Dermis microvascular lymphatic vessel endothelial cell (primary cell): ENCODE measurements at regions not wholly inside any gene's neighbourhood (a gene's known extent, or its start where the extent isn't known, plus 50 kb on each side); places are given as distances from the start of the nearest gene placed in this dataset.
A peak's percentile ranks its signal among the peaks of the same experiment; 100 is the strongest.

Source experiments
- DNase-seq, 2 donors: peaks; one replicate each; pipeline versions ENCODE4 v3.0.0 to v3.0.0-alpha.2; 2010; ENCODE audit warnings: low read depth in 2 of 2

DNA sequence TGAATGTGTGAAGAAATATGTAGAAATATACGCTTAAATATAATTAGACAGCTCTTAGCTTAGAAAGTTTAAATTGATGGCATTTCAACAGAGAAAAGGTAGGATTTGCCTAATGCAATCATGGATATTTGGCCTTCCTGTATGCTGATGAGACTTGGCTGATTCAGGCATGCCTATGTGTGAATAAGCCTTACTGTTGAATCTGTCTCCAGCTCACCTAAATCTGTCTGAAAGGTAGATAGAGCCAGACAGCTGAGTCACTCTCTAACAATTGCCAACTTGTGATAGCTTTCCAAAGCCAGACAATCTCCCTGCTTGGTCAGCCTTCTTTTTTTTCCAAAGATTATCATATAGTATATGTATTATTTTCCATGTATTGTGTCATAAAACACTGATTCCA, 92.8 kb upstream of the FLRT2 start:
- DNase-seq = peak; percentile 73 to 95

DNA sequence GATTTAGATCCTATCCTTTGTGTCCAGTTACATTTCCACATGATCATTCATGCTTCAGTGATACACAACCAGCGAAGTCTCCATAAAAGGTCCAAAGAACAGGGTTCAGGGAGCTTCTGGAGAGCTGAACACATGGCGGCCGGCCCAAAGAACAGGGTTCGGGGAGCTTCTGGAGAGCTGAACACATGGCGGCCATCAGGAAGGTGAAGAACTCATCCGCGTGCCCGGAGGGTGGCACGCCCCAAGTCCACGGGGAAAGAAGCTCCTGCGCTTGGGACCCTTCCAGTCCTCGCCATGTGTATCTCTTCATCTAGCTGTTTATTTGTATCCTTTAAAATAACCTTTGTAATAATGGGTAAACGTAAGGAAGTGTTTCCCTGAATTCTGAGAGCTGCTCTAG, 91.9 kb upstream of the FLRT2 start:
- DNase-seq = no peak

DNA sequence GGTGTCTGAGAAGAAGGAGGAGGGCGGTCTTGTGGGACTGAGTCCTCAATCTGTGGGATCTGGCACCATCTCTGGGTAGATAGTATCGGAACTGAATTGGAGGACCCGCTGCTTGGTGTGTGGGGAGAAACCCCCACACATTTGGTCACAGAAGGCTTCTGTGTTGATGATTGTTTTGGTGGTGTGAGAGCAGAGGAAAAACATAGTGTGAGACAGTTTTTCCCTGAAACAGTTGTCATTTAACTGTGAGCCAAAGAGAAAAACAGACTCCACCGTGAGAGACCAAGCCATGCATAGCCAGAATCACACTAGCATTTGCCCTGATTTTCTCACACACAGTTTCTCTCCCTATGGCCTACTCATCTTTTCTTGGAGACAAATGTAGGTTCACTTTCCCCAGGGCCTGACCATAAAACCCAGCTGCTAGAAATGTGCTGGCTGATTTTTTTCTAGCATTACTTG, 91.4 kb upstream of the FLRT2 start:
- DNase-seq = no peak

DNA sequence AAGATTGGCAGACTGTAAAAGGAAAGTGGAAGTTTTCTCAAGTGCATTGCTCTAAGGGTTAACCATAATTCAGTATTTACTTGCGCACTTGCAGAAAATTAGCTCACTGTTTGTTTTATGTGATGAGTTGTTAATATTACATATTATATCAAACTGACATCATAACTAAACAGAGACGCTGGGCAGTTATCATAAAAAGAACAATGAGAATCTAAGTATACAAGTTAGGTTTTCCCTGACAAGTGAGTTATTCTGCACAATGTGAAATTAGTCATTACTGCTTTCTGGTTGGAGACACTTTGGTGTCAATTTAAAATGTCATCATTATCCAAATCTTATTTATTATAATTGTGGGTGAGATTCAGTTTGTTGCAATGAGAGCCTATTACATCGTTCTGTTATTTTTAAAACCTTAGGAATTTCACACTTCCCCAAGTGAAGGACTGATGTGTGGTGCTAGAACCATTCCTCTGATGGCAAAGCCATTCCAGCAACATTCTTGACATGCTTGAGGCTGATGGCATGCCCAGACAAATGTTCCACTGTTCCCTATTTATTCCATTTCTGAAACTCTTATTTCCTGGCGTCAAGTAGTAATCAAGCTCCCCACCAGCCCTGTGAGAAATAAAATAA, 90.1 kb upstream of the FLRT2 start:
- DNase-seq = peak in 1 of 2 donors; percentile 67

DNA sequence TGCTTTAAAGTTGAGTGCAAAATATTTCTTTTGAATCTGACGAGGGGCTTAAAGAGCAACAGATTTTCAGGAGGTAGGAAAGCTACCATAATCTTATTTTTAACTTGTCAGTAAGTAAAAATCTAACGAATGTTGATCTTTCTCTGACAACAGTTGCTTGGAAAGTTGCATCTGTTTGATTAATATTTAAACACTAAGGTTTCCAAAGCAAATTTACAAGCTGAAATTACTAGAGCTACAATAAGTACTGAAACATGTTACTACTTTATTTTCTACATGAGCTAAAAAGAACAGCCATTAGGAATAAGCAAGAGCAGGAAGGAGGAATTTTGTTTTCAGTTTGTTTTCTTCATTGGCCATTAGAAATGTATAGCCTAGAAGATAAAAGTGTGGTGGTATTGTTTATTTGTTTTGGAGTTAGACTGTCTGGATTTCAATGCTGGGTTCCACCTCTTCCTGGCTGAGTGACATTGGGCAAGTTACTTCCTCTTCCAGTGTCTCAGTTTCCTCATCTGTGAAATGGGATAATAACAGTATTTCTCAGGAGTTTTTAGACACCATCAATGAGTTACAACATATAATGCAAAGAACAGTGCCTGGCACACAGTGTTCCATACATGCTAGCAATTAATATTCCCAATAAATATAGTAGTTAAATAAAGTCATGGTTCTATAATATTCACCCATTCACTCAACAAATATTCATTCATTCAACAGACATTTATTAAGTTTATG, 87.9 kb upstream of the FLRT2 start:
- no peak for DNase-seq

DNA sequence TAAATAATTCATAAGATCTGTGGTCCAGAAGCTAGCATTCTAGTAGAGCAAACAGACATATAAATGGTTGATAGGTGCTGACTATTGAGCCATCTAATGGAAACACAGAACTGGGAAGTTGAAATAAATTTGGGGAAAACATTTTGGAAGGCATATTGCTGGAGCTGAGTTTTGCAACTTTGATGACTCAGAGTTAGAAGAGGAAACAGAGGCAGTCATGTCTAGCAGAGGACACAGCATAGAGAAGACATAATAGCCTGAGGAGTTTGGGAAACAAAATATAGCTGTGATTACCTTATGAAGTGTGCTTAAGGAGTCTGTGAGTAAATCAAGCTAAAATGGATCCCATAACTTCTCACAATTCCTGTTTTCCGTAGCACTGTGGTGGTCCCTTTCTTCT, 86.9 kb upstream of the FLRT2 start:
- no peak for DNase-seq

DNA sequence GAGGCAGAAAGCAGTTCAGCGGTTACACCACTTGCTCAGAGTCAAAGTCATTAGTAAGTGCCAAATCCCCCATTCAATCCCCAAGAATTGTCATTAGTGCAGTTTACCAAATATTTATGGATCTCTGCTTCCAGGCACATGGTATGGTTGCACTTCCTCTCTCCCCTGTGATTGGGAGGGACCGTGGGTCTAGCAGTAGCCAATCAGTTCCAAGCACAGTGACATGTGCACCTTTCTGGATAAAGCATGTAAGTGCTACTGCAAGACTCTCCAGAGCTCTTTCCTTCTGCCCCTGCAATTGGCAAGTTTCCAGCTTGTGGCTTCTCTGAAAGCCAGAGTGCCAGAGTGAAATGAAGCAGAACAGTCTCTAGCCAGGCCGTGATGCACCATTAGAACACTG, 85.3 kb upstream of the FLRT2 start:
- DNase-seq = peak in 1 of 2 donors; percentile 18

DNA sequence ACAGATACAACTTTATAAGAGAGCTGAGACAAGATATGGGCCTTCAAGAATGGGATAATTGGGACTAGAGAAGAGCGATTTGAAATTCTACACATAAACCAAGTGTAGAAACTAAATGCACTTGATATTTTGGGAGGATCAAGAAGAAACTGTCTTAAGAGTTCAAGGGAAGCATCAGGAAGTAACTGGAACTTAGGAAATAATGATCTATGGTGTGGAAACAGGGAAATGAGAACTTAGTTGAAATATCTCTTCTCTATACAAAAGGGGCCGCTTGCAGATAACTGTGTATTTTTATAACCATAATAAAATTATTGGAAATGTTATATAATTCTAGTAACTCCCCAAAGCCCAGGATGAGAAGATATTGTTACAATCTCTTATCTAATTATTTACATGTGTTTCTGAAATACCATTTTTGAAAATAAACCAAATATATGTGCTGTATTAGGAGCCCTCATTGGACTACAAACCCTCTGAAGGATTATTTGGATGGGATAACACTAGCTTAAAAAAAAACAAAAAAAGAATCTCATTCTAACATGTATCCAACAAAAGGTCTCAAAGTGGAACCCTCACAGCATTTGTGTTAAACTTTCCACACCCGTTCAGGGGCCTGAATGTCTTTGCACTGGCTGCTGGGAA, 84.7 kb upstream of the FLRT2 start:
- DNase-seq = no peak

DNA sequence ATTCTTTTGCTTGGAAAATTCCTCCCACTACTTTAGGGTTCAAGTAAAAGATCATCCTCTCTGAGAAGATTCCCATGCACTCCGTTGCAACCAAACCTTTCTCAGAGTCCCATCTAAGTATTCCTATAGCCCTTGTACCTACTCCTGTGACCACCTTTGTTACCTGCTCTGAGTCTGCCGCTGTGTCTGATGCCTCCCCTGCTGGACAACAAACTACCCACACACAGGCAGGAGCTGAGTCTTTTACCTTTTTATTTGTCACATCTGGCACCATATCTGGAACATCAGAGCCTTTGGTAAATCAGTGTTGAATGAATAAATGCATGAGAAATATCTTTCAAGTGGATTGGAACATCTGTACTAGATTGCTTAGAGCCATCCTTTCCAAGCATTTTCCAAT, 82.1 kb upstream of the FLRT2 start:
- DNase-seq = no peak

DNA sequence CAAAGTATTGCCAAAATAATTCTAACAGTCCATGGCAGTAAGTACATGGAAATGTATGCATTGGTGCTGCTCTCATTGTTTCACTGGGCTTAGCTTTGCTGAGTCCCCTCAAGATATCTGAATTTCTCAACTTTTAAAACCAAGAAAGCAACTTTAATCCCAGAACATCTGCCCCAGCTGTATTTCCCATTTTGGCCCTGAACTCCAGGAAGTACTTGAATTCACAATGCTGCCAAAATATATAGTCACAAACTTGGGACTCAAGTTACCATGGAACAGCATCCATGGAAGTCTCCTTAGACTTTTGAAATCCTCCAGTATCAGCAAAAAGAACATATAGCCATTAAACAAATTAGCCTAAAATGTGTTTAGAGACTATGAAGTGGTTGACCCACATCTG, 78.5 kb upstream of the FLRT2 start:
- no peak for DNase-seq

GRCh38 chr14:85453401-85454225, 76.3 kb upstream of the FLRT2 start:
- no peak for DNase-seq

GRCh38 chr14:85454226-85454813, 75.6 kb upstream of the FLRT2 start:
- DNase-seq = no peak

DNA sequence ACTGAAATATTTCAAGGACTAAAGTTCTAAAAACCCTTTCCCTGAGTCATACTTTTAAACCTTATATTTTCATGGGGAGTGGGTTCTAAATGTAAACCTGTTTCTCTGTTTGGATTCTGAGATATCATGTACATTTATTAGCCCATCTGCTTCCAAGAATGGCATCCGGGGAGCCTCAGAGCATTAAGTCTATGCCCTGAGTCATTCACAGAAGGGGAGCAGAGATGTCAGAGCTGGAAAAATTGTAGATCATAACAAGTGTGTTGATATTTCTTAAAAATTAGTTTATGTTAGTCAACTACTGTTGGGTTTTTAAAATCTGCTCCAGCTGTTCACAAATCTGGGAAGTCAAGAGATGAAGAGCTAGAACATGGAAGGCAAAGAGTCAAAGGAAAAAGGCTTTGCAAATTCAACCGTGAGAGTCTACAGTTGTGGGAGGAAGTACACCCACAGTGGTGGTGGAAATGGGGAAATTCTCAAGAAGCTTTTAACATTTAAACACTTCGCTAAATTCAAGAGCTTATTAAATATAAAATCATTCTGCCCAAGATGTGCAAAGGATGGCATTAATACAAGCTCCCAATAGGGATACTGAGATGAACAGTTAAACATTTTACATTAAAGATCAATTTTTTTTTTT, 70.5 kb upstream of the FLRT2 start:
- no peak for DNase-seq

DNA sequence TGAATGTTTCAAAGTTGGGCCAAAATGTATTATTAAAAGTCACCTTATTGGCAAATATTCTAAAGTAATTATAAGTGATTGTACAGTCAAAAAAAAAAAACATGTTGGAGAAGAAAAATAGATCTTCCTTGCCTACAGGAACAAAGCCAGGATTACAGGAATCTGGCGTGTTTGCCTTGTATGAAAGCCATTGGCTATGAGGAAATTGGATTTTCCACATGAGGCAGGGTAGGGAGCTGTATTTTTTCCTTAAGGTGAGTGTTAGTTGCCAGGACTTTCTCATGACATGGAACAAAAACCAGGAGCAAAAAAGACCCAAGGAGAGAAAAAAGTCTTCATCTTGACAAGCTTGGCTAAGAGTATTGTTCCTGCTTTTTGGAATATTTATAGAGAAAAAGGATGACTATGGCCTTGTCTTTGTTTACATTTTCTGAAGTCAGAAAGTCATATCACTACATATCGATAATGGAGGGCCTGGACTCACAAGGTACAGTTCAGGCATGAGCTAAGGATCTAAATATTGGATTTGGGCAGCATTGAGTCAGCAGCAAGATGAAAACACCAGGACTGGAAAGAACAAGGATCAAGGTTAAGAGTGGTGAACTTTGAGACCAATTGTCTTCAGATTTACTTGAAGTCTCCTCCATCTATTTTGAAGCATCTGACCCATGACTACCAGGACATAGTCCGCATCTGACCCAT, 68.4 kb upstream of the FLRT2 start:
- no peak for DNase-seq

- DNase-seq = peak; percentile 37 to 93
Observed at GRCh38 chr14:85463512-85463911, 66.4 kb upstream of the FLRT2 start.

- no peak for DNase-seq
Observed at GRCh38 chr14:85464135-85464895, 65.6 kb upstream of the FLRT2 start.

DNA sequence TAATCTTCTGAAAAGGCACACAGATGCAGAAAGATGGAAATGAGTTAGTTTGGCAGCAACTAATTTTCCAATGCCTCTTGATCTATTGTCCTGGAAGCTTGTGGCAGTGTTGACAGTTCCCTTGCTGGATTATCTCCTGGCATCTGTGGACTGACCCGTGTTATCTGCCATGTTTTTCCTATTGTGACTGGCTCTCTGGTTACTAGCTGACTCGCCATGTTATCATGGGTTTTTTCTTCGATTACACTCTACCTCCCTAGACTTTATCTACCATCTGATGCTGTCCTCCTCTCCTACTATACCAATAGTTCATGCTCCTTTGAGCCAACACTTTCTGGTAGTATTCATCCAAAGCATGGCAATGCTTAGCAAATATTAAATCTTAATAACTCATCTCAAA, 63.3 kb upstream of the FLRT2 start:
- peak; percentile 36 to 69 for DNase-seq

DNA sequence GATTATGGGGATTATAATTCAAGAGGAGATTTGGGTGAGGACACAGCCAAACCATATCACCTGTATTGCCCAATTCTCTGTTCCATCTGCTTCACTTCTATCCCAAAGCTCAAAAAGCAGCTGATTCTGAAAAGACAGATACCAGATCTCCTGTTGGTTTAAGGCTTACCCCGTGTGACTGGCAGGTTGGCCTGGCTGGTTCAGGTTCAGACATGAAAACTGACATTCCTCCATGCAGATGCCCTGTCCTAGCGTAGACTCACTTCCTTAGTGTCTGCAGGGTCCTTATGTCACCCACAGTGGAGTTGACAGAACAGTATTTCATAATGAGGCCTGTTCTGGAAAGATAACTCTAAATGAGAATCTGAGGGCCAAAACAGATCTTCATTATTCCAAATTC, 61.1 kb upstream of the FLRT2 start:
- DNase-seq = no peak

GRCh38 chr14:85471156-85471555, 58.8 kb upstream of the FLRT2 start:
- DNase-seq = no peak

DNA sequence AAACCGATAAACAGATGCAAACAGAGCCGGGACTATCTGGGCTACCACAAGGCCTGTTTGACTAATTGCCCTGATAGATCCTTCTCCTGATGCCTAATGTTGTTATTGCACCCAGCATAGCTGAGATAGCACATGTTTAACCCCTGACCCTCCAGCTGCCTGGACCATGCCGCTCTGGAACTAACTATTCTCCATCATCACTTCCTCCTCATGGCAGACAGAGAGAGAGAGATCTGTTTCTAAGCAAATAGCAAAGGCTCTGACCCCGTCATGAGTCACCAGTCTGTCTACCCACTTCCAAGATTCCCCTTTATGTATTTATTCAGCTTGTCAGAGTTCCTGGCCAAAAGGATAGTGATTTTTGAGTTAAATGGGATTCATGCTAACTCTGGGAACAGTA, 58.2 kb upstream of the FLRT2 start:
- DNase-seq = peak; percentile 100
